SK-N-SH treated with all-trans-retinoic acid at 6 μM for 48 hours (cell line): ENCODE measurements at regions not wholly inside any gene's neighbourhood (a gene's known extent, or its start where the extent isn't known, plus 50 kb on each side); places are given as distances from the start of the nearest gene placed in this dataset.
A peak's percentile ranks its signal among the peaks of the same experiment; 100 is the strongest.

ENCODE experiments used
- ATAC-seq: fragments of 200-7000 bp; cut with Tn5 transposase; 3 replicates; pipeline ENCODE4 v1.9.1; 2020; ENCODE audit warnings: mild to moderate bottlenecking, moderate library complexity
- ARNTL ChIP-seq: fragments of 450-650 bp; formaldehyde crosslinking; IDR thresholded peaks from 2 replicates; pipeline ENCODE4 v1.5.0; 2020; ENCODE audit warnings: low read depth, mild to moderate bottlenecking, moderate library complexity, borderline replicate concordance
- BACH2 ChIP-seq: fragments of 250-450 bp; sonication (Bioruptor Pico); IDR thresholded peaks from 2 replicates; pipeline ENCODE4 v1.9.0; 2021; ENCODE audit warnings: mild to moderate bottlenecking, borderline replicate concordance
- CSDC2 ChIP-seq: fragments of 250-450 bp; sonication (Bioruptor Pico); IDR thresholded peaks from 2 replicates; pipeline ENCODE4 v1.5.0; 2020; ENCODE audit warnings: mild to moderate bottlenecking, moderate library complexity
- CSRNP3 ChIP-seq: fragments of 250-450 bp; sonication (Bioruptor Pico); IDR thresholded peaks from 2 replicates; pipeline ENCODE4 v1.5.1; 2021; ENCODE audit warnings: mild to moderate bottlenecking, moderate library complexity
- ESRRG ChIP-seq: fragments of 250-450 bp; sonication (Bioruptor Pico); IDR thresholded peaks from 2 replicates; pipeline ENCODE4 v1.6.1; 2021; ENCODE audit warnings: mild to moderate bottlenecking
- ISL1 ChIP-seq: fragments of 250-450 bp; sonication (Bioruptor Pico); IDR thresholded peaks from 2 replicates; pipeline ENCODE4 v2.1.2; 2022; ENCODE audit warnings: mild to moderate bottlenecking, moderate library complexity
- OSR1 ChIP-seq: fragments of 250-450 bp; sonication (Bioruptor Pico); IDR thresholded peaks from 2 replicates; pipeline ENCODE4 v1.8.0; 2022; ENCODE audit warnings: moderate library complexity, mild to moderate bottlenecking, inconsistent platforms
- PATZ1 ChIP-seq: fragments of 250-450 bp; sonication (Bioruptor Pico); IDR thresholded peaks from 2 replicates; pipeline ENCODE4 v1.8.0; 2020; ENCODE audit warnings: mild to moderate bottlenecking, moderate library complexity, borderline replicate concordance
- PPARA ChIP-seq: fragments of 250-450 bp; sonication (Bioruptor Pico); IDR thresholded peaks from 2 replicates; pipeline ENCODE4 v1.5.0; 2020; ENCODE audit warnings: mild to moderate bottlenecking, borderline replicate concordance
- RARB ChIP-seq: fragments of 250-450 bp; sonication (Bioruptor Pico); IDR thresholded peaks from 2 replicates; pipeline ENCODE4 v1.8.0; 2021; ENCODE audit warnings: mild to moderate bottlenecking, moderate library complexity
- SNAI2 ChIP-seq: fragments of 250-450 bp; sonication (Bioruptor Pico); IDR thresholded peaks from 2 replicates; pipeline ENCODE4 v1.5.0; 2020; ENCODE audit warnings: mild to moderate bottlenecking, moderate library complexity
- TCF4 ChIP-seq: fragments of 250-450 bp; sonication (Bioruptor Pico); IDR thresholded peaks from 2 replicates; pipeline ENCODE4 v1.8.0; 2021; ENCODE audit warnings: mild to moderate bottlenecking, moderate library complexity, borderline replicate concordance
- TOX ChIP-seq: fragments of 250-450 bp; sonication (Bioruptor Pico); IDR thresholded peaks from 2 replicates; pipeline ENCODE4 v1.8.0; 2021; ENCODE audit warnings: mild to moderate bottlenecking, moderate library complexity, borderline replicate concordance
- TSHZ2 ChIP-seq: fragments of 250-450 bp; sonication (Bioruptor Pico); IDR thresholded peaks from 2 replicates; pipeline ENCODE4 v1.5.0; 2020; ENCODE audit warnings: mild to moderate bottlenecking, moderate library complexity
- ZC3H10 ChIP-seq: fragments of 250-450 bp; sonication (Bioruptor Pico); IDR thresholded peaks from 2 replicates; pipeline ENCODE4 v1.5.1; 2021; ENCODE audit warnings: mild to moderate bottlenecking, moderate library complexity
- ZFP3 ChIP-seq: fragments of 250-450 bp; sonication (Bioruptor Pico); IDR thresholded peaks from 2 replicates; pipeline ENCODE4 v1.5.0; 2020; ENCODE audit warnings: mild to moderate bottlenecking, moderate library complexity
- ZFP30 ChIP-seq: fragments of 450-650 bp; formaldehyde crosslinking; IDR thresholded peaks from 2 replicates; pipeline ENCODE4 v1.5.0; 2022; ENCODE audit warnings: mild to moderate bottlenecking, moderate library complexity
- ZNF565 ChIP-seq: fragments of 450-650 bp; formaldehyde crosslinking; conservative IDR thresholded peaks from 2 replicates; pipeline ENCODE4 v1.5.0; 2020; ENCODE audit warnings: low read depth, mild to moderate bottlenecking, moderate library complexity
- ZNF70 ChIP-seq: fragments of 450-650 bp; formaldehyde crosslinking; IDR thresholded peaks from 2 replicates; pipeline ENCODE4 v1.5.0; 2020; ENCODE audit warnings: mild to moderate bottlenecking, moderate library complexity
- ZNF8 ChIP-seq: fragments of 450-650 bp; formaldehyde crosslinking; IDR thresholded peaks from 2 replicates; pipeline ENCODE4 v1.5.0; 2020; ENCODE audit warnings: mild to moderate bottlenecking, moderate library complexity
- TF ChIP-seq, protein P1 (sequence below): fragments of 250-450 bp; sonication (Bioruptor Pico); IDR thresholded peaks from 2 replicates; pipeline ENCODE4 v1.5.1; 2020; ENCODE audit warnings: low read depth, mild to moderate bottlenecking, moderate library complexity

- no peak for TF ChIP-seq SNAI2 (CRISPR knock-in tag)
- ATAC-seq = no peak
Measured at GRCh38 chr7:67463316-67463715, 466.7 kb downstream of the TYW1 start.

DNA sequence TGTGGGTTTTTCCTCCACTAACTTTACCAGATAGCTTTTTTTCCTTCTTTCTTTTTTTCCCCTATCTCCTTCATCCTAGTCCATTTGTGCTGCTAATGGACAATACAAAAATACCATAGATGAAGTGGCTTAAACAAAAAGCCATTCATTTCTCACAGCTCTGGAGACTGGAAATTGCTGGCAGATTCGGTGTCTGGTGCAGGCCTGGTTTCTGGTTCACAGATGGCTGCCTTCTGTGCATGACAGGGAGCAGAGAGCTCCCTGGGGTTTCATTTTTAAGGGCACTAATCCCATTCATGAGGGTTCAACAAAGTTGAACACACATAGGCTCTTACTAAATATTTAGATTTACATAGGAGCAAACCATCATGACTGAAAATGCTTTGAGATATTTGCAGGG lies 467.4 kb downstream of the TYW1 start:
- ATAC-seq = no peak; the same call in 2 of the 3 replicates
- TF ChIP-seq ZC3H10 (CRISPR knock-in tag) = no peak
- peak; percentile 97 for TF ChIP-seq TCF4

DNA sequence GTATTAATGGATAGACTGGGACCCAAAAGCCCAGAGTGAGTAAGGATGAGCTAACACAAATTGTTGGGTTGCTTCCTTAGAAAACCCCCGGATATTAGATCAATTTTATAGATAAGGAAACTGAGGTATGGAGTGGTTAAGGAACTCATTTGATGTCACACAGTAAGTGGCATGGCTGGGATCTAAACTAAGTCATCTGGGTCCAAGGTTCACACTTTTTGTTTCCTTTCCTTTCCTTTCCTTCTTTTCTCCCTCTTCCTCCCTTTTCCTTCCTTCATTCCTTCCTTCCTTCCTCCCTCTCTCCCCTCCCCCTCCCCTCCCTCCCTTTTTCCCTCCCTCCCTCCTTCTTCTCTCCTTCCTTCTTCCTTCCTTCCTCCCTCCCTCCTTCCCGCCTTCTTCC lies 469.5 kb downstream of the TYW1 start:
- no peak for TF ChIP-seq ZFP30 (CRISPR knock-in tag)
- no peak for TF ChIP-seq RARB (CRISPR knock-in tag)
- no peak for TF ChIP-seq ESRRG
- TF ChIP-seq ZNF565 (CRISPR knock-in tag) = no peak
- no peak for TF ChIP-seq PATZ1 (CRISPR knock-in tag)
- TF ChIP-seq BACH2 = no peak
- no peak for TF ChIP-seq TCF4
- TF ChIP-seq ARNTL = no peak
- TF ChIP-seq TSHZ2 (CRISPR knock-in tag) = no peak
- TF ChIP-seq OSR1 (CRISPR knock-in tag) = no peak
- no peak for TF ChIP-seq ISL1
- TF ChIP-seq ZNF8 = no peak
- TF ChIP-seq PPARA = no peak
- TF ChIP-seq ZC3H10 (CRISPR knock-in tag) = no peak
- TF ChIP-seq CSRNP3 = no peak
- ATAC-seq = no peak

DNA sequence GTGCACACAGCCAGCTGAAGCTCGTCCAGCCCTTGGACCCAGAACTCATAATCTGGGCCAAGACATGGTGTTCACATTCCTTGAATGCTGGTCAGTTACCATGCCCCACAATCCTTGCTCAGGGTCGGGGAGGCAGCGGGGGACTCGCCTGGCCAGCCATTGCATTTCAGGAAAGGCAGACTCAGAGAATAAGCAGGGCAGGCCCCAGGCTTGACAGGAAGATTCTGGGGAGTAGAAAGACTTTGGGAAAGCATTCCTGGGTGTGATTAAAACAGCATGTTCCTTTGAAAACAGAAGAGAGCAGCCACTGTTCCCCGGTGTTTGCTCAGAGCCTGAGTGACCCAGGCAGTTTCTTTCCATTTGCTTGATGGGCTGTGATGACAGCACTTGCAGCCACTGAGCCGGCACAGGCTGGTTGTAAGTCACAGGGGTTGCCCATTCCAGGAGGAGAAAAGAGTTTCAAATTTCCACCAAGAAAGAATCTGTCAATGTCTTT lies 473.7 kb downstream of the TYW1 start:
- TF ChIP-seq ZNF8 (no peak), OSR1 (CRISPR knock-in tag) (no peak), ARNTL (no peak), ZC3H10 (CRISPR knock-in tag) (no peak), TOX (CRISPR knock-in tag) (no peak), ESRRG (no peak), PPARA (no peak), TCF4 (no peak)
- TF ChIP-seq, protein P1, sequence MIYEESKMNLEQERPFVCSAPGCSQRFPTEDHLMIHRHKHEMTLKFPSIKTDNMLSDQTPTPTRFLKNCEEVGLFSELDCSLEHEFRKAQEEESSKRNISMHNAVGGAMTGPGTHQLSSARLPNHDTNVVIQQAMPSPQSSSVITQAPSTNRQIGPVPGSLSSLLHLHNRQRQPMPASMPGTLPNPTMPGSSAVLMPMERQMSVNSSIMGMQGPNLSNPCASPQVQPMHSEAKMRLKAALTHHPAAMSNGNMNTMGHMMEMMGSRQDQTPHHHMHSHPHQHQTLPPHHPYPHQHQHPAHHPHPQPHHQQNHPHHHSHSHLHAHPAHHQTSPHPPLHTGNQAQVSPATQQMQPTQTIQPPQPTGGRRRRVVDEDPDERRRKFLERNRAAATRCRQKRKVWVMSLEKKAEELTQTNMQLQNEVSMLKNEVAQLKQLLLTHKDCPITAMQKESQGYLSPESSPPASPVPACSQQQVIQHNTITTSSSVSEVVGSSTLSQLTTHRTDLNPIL (CRISPR knock-in tag) = no peak
- ATAC-seq = no peak

- no peak for ATAC-seq
- TF ChIP-seq ZNF70 (CRISPR knock-in tag) (no peak), PATZ1 (CRISPR knock-in tag) (no peak), RARB (CRISPR knock-in tag) (no peak), ESRRG (no peak), PPARA (no peak), TOX (CRISPR knock-in tag) (no peak), CSDC2 (CRISPR knock-in tag) (no peak), TCF4 (no peak), CSRNP3 (no peak), ZFP3 (CRISPR knock-in tag) (no peak), ISL1 (no peak), ZC3H10 (CRISPR knock-in tag) (no peak), BACH2 (no peak), ZNF565 (CRISPR knock-in tag) (no peak), ZFP30 (CRISPR knock-in tag) (no peak)
- TF ChIP-seq, protein P1 (CRISPR knock-in tag) = no peak
Measured at GRCh38 chr7:67475293-67475692, 478.7 kb downstream of the TYW1 start.
